ENCODE measurements at regions not wholly inside any gene's neighbourhood (a gene's known extent, or its start where the extent isn't known, plus 50 kb on each side); places are given as distances from the start of the nearest gene placed in this dataset.

DNA sequence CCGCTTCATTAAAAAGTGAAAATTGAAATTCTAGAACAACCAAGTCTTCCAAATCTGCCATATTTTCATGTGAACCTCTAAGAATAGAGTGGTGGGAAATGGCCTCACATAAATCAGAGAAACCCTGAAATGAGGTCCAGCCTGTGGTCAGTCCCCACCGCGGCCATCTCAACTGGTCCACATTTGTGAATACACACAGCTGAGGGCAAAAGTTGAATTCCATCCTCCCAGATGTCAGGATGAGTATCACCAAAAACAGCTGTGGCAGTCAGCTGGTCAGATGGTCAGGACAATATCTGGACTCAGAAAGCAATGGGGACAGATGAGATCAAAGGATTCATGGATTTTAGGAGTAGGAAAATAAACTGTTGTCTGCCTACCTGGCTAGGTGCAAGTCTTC lies 219.4 kb upstream of the NCKAP5 start:
- CTCF ChIA-PET: no interaction called here
- BruUV-seq (replicated peaks): no TSS peak

DNA sequence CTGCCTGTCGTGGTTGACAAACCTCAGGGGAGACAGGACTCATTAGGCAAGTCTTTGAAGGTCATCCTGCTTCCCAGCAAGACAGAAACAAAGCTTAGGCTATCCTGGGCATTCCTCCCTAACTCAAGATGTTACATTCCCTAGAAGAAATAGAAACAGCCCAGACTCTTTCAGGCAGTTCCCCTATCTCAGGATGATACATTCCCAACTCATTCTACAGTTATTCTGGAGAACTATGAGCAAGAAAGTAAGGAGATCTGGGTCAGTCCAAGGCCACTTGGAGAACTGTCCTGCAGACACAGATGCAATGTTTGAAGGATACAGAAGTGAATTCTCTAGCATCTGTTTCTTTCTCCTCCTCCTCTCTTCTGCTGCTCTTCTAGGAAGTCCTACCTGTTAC lies 220.1 kb upstream of the NCKAP5 start:
- TF ChIP-seq, protein P1, sequence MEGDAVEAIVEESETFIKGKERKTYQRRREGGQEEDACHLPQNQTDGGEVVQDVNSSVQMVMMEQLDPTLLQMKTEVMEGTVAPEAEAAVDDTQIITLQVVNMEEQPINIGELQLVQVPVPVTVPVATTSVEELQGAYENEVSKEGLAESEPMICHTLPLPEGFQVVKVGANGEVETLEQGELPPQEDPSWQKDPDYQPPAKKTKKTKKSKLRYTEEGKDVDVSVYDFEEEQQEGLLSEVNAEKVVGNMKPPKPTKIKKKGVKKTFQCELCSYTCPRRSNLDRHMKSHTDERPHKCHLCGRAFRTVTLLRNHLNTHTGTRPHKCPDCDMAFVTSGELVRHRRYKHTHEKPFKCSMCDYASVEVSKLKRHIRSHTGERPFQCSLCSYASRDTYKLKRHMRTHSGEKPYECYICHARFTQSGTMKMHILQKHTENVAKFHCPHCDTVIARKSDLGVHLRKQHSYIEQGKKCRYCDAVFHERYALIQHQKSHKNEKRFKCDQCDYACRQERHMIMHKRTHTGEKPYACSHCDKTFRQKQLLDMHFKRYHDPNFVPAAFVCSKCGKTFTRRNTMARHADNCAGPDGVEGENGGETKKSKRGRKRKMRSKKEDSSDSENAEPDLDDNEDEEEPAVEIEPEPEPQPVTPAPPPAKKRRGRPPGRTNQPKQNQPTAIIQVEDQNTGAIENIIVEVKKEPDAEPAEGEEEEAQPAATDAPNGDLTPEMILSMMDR (IDR thresholded peaks at IDR 0.05; ENCODE audit: insufficient read depth in 1 of 2, low read depth in 1 of 2, low read length in 1 of 2, severe bottlenecking in 1 of 2, unreplicated experiment in 1 of 2): no peak
- Histone ChIP-seq H3K4me3 (ENCODE audit: low read depth, low read length) (no peak overlapping the region), H3K4me1 (no peaks in the 10 kb centered on the region), H3K9me3 (no peaks in the 10 kb centered on the region), H3K27me3 (replicated peaks; ENCODE audit: control insufficient read depth, insufficient read depth, low read length) (no peaks in the 10 kb centered on the region), H3K36me3 (ENCODE audit: control insufficient read depth, insufficient read depth, low read length) (no peaks in the 10 kb centered on the region)
- intact Hi-C loops (cut with micrococcal nuclease; ENCODE audit: unreplicated experiment): no loop called here
- Mint-ChIP-seq H3K4me1 (ENCODE audit: low read depth, unreplicated experiment) (no peaks in the 10 kb centered on the region), H3K27me3 (ENCODE audit: insufficient read depth, unreplicated experiment) (peaks cover 2% of the 10 kb centered on the region), H3K9me3 (ENCODE audit: unreplicated experiment) (no peaks in the 10 kb centered on the region), H3K4me3 (ENCODE audit: unreplicated experiment) (no peak overlapping the region), H3K36me3 (ENCODE audit: insufficient read depth, unreplicated experiment) (no peaks in the 10 kb centered on the region), H3K27ac (ENCODE audit: unreplicated experiment) (no peak overlapping the region)
- ChIA-PET CTCF (no interaction called here), POLR2A (no interaction called here)
- no TSS peak for BruUV-seq (replicated peaks)
- DNase-seq: no peak

More for the DNA sequence above, 219.4 kb upstream of the NCKAP5 start:
- DNase-seq: no peak
- Histone ChIP-seq H3K36me3 (ENCODE audit: control insufficient read depth, insufficient read depth, low read length) (no peaks in the 10 kb centered on the region), H3K4me1 (no peaks in the 10 kb centered on the region), H3K27me3 (replicated peaks; ENCODE audit: control insufficient read depth, insufficient read depth, low read length) (no peaks in the 10 kb centered on the region), H3K9me3 (no peaks in the 10 kb centered on the region), H3K4me3 (ENCODE audit: low read depth, low read length) (no peak overlapping the region)
- no peaks in the 10 kb centered on the region for H3K36me3 Mint-ChIP-seq (ENCODE audit: insufficient read depth, unreplicated experiment)
- no peak overlapping the region for H3K27ac Mint-ChIP-seq (ENCODE audit: unreplicated experiment)
- no peak overlapping the region for H3K4me3 Mint-ChIP-seq (ENCODE audit: unreplicated experiment)
- TF ChIP-seq, protein P1 (IDR thresholded peaks at IDR 0.05; ENCODE audit: insufficient read depth in 1 of 2, low read depth in 1 of 2, low read length in 1 of 2, severe bottlenecking in 1 of 2, unreplicated experiment in 1 of 2): no peak
- POLR2A ChIA-PET: no interaction called here
- H3K4me1 Mint-ChIP-seq (ENCODE audit: low read depth, unreplicated experiment): no peaks in the 10 kb centered on the region
- peaks cover 2% of the 10 kb centered on the region for H3K27me3 Mint-ChIP-seq (ENCODE audit: insufficient read depth, unreplicated experiment)
- intact Hi-C loops (cut with micrococcal nuclease; ENCODE audit: unreplicated experiment): no loop called here
- H3K9me3 Mint-ChIP-seq (ENCODE audit: unreplicated experiment): no peaks in the 10 kb centered on the region

DNA sequence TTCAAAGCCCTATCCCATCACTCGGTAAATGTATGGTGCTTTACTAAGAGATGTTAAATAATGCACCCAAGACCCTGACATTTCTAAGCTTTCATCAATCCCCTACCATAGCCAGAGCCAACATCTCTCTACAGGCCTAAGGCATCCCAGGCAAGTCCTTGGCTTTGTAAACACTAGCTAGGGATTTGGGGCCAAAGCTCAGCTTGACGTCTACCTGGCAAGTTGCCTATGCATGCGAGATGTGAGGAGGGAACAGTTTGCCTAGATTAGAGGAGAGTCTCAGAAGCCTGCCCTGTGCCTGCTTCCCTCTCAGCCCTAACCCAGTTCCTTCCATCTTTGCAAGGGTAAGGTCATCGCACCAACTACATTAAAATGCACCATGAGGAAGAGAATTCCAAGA lies 221.5 kb upstream of the NCKAP5 start:
- Mint-ChIP-seq H3K4me1 (ENCODE audit: low read depth, unreplicated experiment) (no peaks in the 10 kb centered on the region), H3K27me3 (ENCODE audit: insufficient read depth, unreplicated experiment) (peaks cover 2% of the 10 kb centered on the region), H3K9me3 (ENCODE audit: unreplicated experiment) (peaks cover 12% of the 10 kb centered on the region), H3K4me3 (ENCODE audit: unreplicated experiment) (no peak overlapping the region), H3K27ac (ENCODE audit: unreplicated experiment) (no peak overlapping the region), H3K36me3 (ENCODE audit: insufficient read depth, unreplicated experiment) (no peaks in the 10 kb centered on the region)
- no TSS peak for BruUV-seq (replicated peaks)
- Histone ChIP-seq H3K4me1 (no peaks in the 10 kb centered on the region), H3K9me3 (peaks cover 8% of the 10 kb centered on the region; the same call in 1 of the 2 replicates), H3K4me3 (ENCODE audit: low read depth, low read length) (no peak overlapping the region), H3K27me3 (replicated peaks; ENCODE audit: control insufficient read depth, insufficient read depth, low read length) (no peaks in the 10 kb centered on the region), H3K36me3 (ENCODE audit: control insufficient read depth, insufficient read depth, low read length) (no peaks in the 10 kb centered on the region)
- ChIA-PET POLR2A (no interaction called here), CTCF (interaction anchor here (0.7 kb wide), 1 partner anchor 1106 kb away, joined by 3 read pairs; no protein-coding TSS in a partner anchor)
- intact Hi-C loops (cut with micrococcal nuclease; ENCODE audit: unreplicated experiment): no loop called here
- TF ChIP-seq, protein P1 (IDR thresholded peaks at IDR 0.05; ENCODE audit: insufficient read depth in 1 of 2, low read depth in 1 of 2, low read length in 1 of 2, severe bottlenecking in 1 of 2, unreplicated experiment in 1 of 2): no peak
- DNase-seq: no peak
